ENCODE measurements at regions not wholly inside any gene's neighbourhood (a gene's known extent, or its start where the extent isn't known, plus 50 kb on each side); places are given as distances from the start of the nearest gene placed in this dataset. TPM values are rescaled to one million over a fixed set of nuclear protein-coding genes. Genes with fewer than 3 reads are reported as not detected.

DNA sequence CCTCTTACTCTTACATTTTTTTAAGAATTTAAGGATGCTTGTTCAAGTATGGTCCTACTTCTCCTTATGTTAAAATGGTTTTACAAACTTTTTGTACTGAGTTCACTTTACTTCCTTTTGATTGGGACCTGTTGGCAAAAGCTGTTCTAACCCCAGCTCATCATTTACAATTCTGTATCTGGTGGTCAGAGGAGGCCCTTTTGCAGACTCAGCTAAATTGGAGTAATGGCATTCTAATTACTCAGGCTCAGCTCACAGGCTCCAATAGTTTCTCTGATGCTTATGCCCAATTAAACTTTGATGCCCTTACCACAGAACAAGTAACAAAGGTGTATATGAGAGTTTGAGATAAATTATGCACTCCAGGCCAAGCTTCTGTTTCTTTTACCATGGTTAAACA lies 1632.0 kb downstream of the UQCRFS1 start:
- H3K9ac ChIP-seq (ENCODE audit: control insufficient read depth, insufficient read depth, low read length) = no peak overlapping the region
- ChIA-PET CTCF (no interaction called here), POLR2A (no interaction called here), SMC1A (ENCODE audit: uncharacterized antibody, unreplicated experiment) (no interaction called here), RAD21 (ENCODE audit: unreplicated experiment) (no interaction called here)
- no peaks in the 10 kb centered on the region for H4K20me1 ChIP-seq (ENCODE audit: control insufficient read depth, insufficient read depth)
- no peaks in the 10 kb centered on the region for H3K79me2 ChIP-seq (ENCODE audit: control insufficient read depth, insufficient read depth, low read length)
- H3K4me2 ChIP-seq (ENCODE audit: control insufficient read depth, insufficient read depth) = no peak overlapping the region
- BruUV-seq (replicated peaks) = no TSS peak
- no peak overlapping the region for H3K27ac ChIP-seq (ENCODE audit: control insufficient read depth, insufficient read depth)
- ATAC-seq (no peak), DNase-seq (ENCODE audit: low read depth, low spot score) (no peak), FAIRE-seq (no peak)
- no peak overlapping the region for H2AFZ ChIP-seq (ENCODE audit: control insufficient read depth, low read depth, low read length)
- H3K4me3 ChIP-seq = no peak overlapping the region
- no peaks in the 10 kb centered on the region; the same call in 2 of the 3 replicates for H3K9me3 ChIP-seq (replicated peaks; ENCODE audit: control insufficient read depth, insufficient read depth, low read length)
- TF ChIP-seq TCF12 (IDR thresholded peaks at IDR 0.05; ENCODE audit: low read depth, low read length) = no peak
- TF ChIP-seq MXI1 (IDR thresholded peaks at IDR 0.05; ENCODE audit: low read depth, low read length) = no peak
- no peak for TF ChIP-seq SIN3A (IDR thresholded peaks at IDR 0.05; ENCODE audit: low read depth, low read length)
- TF ChIP-seq, protein P1, sequence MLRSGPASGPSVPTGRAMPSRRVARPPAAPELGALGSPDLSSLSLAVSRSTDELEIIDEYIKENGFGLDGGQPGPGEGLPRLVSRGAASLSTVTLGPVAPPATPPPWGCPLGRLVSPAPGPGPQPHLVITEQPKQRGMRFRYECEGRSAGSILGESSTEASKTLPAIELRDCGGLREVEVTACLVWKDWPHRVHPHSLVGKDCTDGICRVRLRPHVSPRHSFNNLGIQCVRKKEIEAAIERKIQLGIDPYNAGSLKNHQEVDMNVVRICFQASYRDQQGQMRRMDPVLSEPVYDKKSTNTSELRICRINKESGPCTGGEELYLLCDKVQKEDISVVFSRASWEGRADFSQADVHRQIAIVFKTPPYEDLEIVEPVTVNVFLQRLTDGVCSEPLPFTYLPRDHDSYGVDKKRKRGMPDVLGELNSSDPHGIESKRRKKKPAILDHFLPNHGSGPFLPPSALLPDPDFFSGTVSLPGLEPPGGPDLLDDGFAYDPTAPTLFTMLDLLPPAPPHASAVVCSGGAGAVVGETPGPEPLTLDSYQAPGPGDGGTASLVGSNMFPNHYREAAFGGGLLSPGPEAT (IDR thresholded peaks at IDR 0.05; ENCODE audit: low read depth) = no peak
- TF ChIP-seq SPI1 (IDR thresholded peaks at IDR 0.05; ENCODE audit: borderline replicate concordance, insufficient read depth, low read depth, low read length) = no peak
- TF ChIP-seq TAF1 (IDR thresholded peaks at IDR 0.05; ENCODE audit: borderline replicate concordance, low read depth, low read length) = no peak
- no peak for TF ChIP-seq SREBF1 (IDR thresholded peaks at IDR 0.05; ENCODE audit: low read length)
- in situ Hi-C loops (cut with MboI) (no loop called here), intact Hi-C loops (cut with micrococcal nuclease; ENCODE audit: unreplicated experiment) (no loop called here)
- no peaks in the 10 kb centered on the region for H3K36me3 ChIP-seq (ENCODE audit: control insufficient read depth in 2 of 2, insufficient read depth in 2 of 2, low read length in 1 of 2)
- H3K27me3 ChIP-seq (replicated peaks in 1 of 2; ENCODE audit: control insufficient read depth in 2 of 2, insufficient read depth in 2 of 2, low read length in 1 of 2) = no peaks in the 10 kb centered on the region
- no peaks in the 10 kb centered on the region for H3K4me1 ChIP-seq (ENCODE audit: control insufficient read depth, insufficient read depth, low read length)

Small RNAs in the stretch of these regions (small RNA-seq; reads per million reads assigned to genes)
- gene AC006504.6 = not detected
- gene RNA5SP470 = not detected
